ENCODE measurements at regions not wholly inside any gene's neighbourhood (a gene's known extent, or its start where the extent isn't known, plus 50 kb on each side); places are given as distances from the start of the nearest gene placed in this dataset.

DNA sequence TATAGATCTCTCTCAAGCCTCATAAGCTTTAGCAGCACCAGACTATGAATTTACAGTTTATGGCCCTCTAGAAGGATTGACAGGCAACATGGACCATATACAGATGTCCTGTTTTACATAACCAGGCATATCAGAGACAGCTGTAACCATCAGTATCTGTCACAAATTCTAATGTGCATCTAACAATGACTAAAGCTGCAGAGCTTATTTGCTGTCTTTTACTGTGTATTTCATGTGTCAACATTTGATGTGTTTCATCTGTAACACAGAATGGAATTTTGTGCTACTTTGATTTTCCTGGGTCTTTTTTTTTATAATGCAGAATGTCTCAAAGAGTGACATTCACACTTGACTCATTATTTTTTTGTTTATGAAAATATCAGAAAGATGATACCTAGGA lies 348.3 kb downstream of the SLC16A7 start:
- no peaks in the 10 kb centered on the region for H3K79me2 ChIP-seq (ENCODE audit: control insufficient read depth, low read length)
- H3K27me3 ChIP-seq (ENCODE audit: control insufficient read depth, low read length) = no peaks in the 10 kb centered on the region
- no peaks in the 10 kb centered on the region for H3K9me3 ChIP-seq (ENCODE audit: control insufficient read depth, insufficient read depth, low read length)
- H3K4me3 ChIP-seq (ENCODE audit: low read length) = no peak overlapping the region
- H3K27ac ChIP-seq (ENCODE audit: low read depth, low read length) = no peak overlapping the region
- no peaks in the 10 kb centered on the region for H3K9me2 ChIP-seq (replicated peaks; ENCODE audit: control insufficient read depth, low read length)
- H3K4me2 ChIP-seq (ENCODE audit: low read length) = no peak overlapping the region
- H3F3A ChIP-seq (ENCODE audit: control insufficient read depth, insufficient read depth) = no peaks in the 10 kb centered on the region
- no peak for TF ChIP-seq EZH2phosphoT487 (IDR thresholded peaks at IDR 0.05; ENCODE audit: borderline replicate concordance, low read length)
- TF ChIP-seq, protein P1, sequence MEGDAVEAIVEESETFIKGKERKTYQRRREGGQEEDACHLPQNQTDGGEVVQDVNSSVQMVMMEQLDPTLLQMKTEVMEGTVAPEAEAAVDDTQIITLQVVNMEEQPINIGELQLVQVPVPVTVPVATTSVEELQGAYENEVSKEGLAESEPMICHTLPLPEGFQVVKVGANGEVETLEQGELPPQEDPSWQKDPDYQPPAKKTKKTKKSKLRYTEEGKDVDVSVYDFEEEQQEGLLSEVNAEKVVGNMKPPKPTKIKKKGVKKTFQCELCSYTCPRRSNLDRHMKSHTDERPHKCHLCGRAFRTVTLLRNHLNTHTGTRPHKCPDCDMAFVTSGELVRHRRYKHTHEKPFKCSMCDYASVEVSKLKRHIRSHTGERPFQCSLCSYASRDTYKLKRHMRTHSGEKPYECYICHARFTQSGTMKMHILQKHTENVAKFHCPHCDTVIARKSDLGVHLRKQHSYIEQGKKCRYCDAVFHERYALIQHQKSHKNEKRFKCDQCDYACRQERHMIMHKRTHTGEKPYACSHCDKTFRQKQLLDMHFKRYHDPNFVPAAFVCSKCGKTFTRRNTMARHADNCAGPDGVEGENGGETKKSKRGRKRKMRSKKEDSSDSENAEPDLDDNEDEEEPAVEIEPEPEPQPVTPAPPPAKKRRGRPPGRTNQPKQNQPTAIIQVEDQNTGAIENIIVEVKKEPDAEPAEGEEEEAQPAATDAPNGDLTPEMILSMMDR (IDR thresholded peaks at IDR 0.05; ENCODE audit: low read depth, low read length, poor library complexity, severe bottlenecking) = no peak
- no peaks in the 10 kb centered on the region for H3K4me1 ChIP-seq (ENCODE audit: control insufficient read depth, low read length)
- no peaks in the 10 kb centered on the region for H3K36me3 ChIP-seq (ENCODE audit: control insufficient read depth, low read length)
- H4K20me1 ChIP-seq (ENCODE audit: control insufficient read depth, insufficient read depth, low read depth, low read length) = no peaks in the 10 kb centered on the region

DNA sequence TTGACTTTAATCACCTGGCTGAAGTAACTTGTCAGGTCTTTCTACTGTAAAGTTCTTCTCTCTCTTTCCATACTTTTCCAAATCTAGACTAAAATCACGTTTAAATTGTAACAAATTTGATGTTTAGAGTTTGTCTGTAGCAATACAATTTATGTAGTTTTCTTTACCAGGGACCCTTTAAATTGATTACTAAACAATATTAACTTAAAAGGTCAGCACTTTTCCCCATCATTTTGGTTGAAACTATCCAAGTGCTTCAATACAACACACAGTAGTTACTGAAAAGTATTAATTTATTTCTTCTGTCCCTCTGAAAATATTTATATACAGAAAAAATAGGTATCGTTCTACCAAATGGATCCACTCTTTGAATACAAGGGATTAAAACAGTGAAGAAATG lies 350.8 kb downstream of the SLC16A7 start:
- no peak overlapping the region for H3K27ac ChIP-seq (ENCODE audit: low read depth, low read length)
- no peaks in the 10 kb centered on the region for H3K9me3 ChIP-seq (ENCODE audit: control insufficient read depth, insufficient read depth, low read length)
- H3K9me2 ChIP-seq (replicated peaks; ENCODE audit: control insufficient read depth, low read length) = no peaks in the 10 kb centered on the region
- no peaks in the 10 kb centered on the region for H3K36me3 ChIP-seq (ENCODE audit: control insufficient read depth, low read length)
- no peaks in the 10 kb centered on the region for H3K4me1 ChIP-seq (ENCODE audit: control insufficient read depth, low read length)
- no peak overlapping the region for H3K4me2 ChIP-seq (ENCODE audit: low read length)
- H3F3A ChIP-seq (ENCODE audit: control insufficient read depth, insufficient read depth) = no peaks in the 10 kb centered on the region
- TF ChIP-seq, protein P1 (IDR thresholded peaks at IDR 0.05; ENCODE audit: low read depth, low read length, poor library complexity, severe bottlenecking) = no peak
- no peak for TF ChIP-seq EZH2phosphoT487 (IDR thresholded peaks at IDR 0.05; ENCODE audit: borderline replicate concordance, low read length)
- no peak overlapping the region for H3K4me3 ChIP-seq (ENCODE audit: low read length)
- no peaks in the 10 kb centered on the region for H4K20me1 ChIP-seq (ENCODE audit: control insufficient read depth, insufficient read depth, low read depth, low read length)
- no peaks in the 10 kb centered on the region for H3K79me2 ChIP-seq (ENCODE audit: control insufficient read depth, low read length)
- H3K27me3 ChIP-seq (ENCODE audit: control insufficient read depth, low read length) = no peaks in the 10 kb centered on the region

DNA sequence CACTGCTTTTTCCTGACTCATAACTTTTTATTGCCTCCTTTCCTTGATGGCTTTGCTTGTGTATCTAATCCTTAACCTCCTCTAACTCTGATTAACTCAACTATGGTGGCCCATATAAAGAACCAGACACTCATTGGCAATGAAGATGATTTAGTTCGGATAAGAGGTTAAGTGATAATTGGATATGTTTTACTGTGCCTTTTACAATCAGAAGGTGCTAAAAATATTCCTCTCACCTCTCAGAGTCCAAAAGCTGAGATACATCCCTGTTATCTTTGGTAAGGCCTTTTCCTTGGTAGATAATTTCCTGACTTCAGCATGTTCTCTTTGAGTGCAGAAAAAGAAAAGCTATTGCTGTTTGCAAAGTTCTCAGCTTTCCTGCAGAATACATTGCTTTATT lies 367.7 kb downstream of the SLC16A7 start:
- no peak overlapping the region for H3K4me2 ChIP-seq (ENCODE audit: low read length)
- H3K36me3 ChIP-seq (ENCODE audit: control insufficient read depth, low read length) = no peaks in the 10 kb centered on the region
- no peaks in the 10 kb centered on the region for H3K9me3 ChIP-seq (ENCODE audit: control insufficient read depth, insufficient read depth, low read length)
- H3K9me2 ChIP-seq (replicated peaks; ENCODE audit: control insufficient read depth, low read length) = no peaks in the 10 kb centered on the region
- H3K4me3 ChIP-seq (ENCODE audit: low read length) = no peak overlapping the region
- no peaks in the 10 kb centered on the region for H3F3A ChIP-seq (ENCODE audit: control insufficient read depth, insufficient read depth)
- H3K27ac ChIP-seq (ENCODE audit: low read depth, low read length) = no peak overlapping the region
- TF ChIP-seq, protein P1 (IDR thresholded peaks at IDR 0.05; ENCODE audit: low read depth, low read length, poor library complexity, severe bottlenecking) = no peak
- no peak for TF ChIP-seq EZH2phosphoT487 (IDR thresholded peaks at IDR 0.05; ENCODE audit: borderline replicate concordance, low read length)
- no peaks in the 10 kb centered on the region for H4K20me1 ChIP-seq (ENCODE audit: control insufficient read depth, insufficient read depth, low read depth, low read length)
- no peaks in the 10 kb centered on the region for H3K27me3 ChIP-seq (ENCODE audit: control insufficient read depth, low read length)
- no peaks in the 10 kb centered on the region for H3K4me1 ChIP-seq (ENCODE audit: control insufficient read depth, low read length)
- H3K79me2 ChIP-seq (ENCODE audit: control insufficient read depth, low read length) = no peaks in the 10 kb centered on the region

DNA sequence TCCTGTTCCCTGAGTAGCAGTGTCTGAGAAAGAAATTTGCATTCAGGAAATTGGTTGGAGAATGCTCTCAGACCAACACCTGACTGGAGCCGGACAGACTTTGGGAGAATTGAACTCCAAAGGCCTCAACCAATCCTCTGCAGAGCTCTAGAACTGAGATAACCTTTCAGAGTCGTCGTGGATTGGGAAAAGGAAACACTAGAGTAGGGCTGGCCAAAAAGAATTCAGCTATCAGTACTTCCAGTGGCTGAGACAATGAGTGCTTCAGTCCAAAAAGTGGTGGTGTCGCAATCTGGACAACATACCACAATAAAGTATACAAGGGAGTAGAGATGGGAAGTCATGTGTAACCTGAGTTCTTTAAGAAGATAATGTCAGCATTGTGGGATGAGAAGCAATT lies 377.1 kb downstream of the SLC16A7 start:
- Histone ChIP-seq H3K4me2 (ENCODE audit: low read length) (no peak overlapping the region), H3K27me3 (ENCODE audit: control insufficient read depth, low read length) (no peaks in the 10 kb centered on the region), H4K20me1 (ENCODE audit: control insufficient read depth, insufficient read depth, low read depth, low read length) (no peaks in the 10 kb centered on the region), H3K9me3 (ENCODE audit: control insufficient read depth, insufficient read depth, low read length) (no peaks in the 10 kb centered on the region), H3K36me3 (ENCODE audit: control insufficient read depth, low read length) (no peaks in the 10 kb centered on the region), H3K4me3 (ENCODE audit: low read length) (no peak overlapping the region), H3K79me2 (ENCODE audit: control insufficient read depth, low read length) (no peaks in the 10 kb centered on the region), H3K27ac (ENCODE audit: low read depth, low read length) (no peak overlapping the region), H3K4me1 (ENCODE audit: control insufficient read depth, low read length) (no peaks in the 10 kb centered on the region), H3K9me2 (replicated peaks; ENCODE audit: control insufficient read depth, low read length) (no peaks in the 10 kb centered on the region), H3F3A (ENCODE audit: control insufficient read depth, insufficient read depth) (no peaks in the 10 kb centered on the region)
- no peak for TF ChIP-seq EZH2phosphoT487 (IDR thresholded peaks at IDR 0.05; ENCODE audit: borderline replicate concordance, low read length)
- TF ChIP-seq, protein P1 (IDR thresholded peaks at IDR 0.05; ENCODE audit: low read depth, low read length, poor library complexity, severe bottlenecking) = no peak

Data from DOHH2 (cell line).